NCI-H82 treated with DMSO at 0.1 percent for 48 hours (cell line): ENCODE measurements at regions not wholly inside any gene's neighbourhood (a gene's known extent, or its start where the extent isn't known, plus 50 kb on each side); places are given as distances from the start of the nearest gene placed in this dataset.
"Not testable (repeated sequence)": the region's sequence is repeated elsewhere in the genome, so short reads cannot be mapped to it uniquely, and the experiment has no call there.

Source experiments
- DNase-seq: peaks from one replicate; lab custom pipeline; 2025; ENCODE audit not compliant: unreplicated experiment; lab: John Stamatoyannopoulos, UW

DNA sequence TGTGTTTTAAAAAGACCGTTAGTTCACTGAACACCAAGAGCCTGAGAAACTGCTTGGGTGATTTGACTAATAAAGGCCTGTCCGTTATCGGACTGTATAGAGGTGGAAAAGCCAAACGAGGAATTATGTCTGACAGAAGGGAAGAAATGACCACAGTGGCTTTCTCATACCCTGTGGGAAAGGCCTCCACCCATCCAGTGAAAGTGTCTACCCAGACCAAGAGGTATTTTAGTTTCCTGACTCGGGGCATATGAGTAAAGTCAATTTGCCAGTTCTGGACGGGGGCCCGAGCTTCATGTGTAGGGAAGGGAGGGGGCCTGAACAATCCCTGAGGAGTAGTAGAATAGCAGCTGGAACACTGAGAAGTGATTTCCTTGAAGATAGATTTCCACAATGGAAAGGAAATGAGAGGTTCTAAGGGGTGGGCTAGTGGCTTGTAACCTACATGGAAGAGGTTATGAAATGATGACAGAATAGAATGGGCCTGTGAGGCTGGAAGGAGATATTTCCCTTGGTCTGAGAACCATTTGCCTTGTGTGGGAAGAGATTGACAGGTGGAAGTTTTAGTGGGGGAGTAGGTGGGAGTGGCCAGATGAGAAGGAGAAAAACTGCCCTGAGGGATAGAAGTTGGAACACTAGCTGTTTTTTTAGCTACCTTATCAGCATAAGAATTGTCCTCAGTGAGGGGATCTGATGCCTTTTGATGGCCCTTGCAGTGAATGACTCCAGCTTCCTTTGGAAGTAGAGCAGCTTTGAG lies 106.4 kb upstream of the PPM1J start:
- DNase-seq, result not testable (repeated sequence)

DNA sequence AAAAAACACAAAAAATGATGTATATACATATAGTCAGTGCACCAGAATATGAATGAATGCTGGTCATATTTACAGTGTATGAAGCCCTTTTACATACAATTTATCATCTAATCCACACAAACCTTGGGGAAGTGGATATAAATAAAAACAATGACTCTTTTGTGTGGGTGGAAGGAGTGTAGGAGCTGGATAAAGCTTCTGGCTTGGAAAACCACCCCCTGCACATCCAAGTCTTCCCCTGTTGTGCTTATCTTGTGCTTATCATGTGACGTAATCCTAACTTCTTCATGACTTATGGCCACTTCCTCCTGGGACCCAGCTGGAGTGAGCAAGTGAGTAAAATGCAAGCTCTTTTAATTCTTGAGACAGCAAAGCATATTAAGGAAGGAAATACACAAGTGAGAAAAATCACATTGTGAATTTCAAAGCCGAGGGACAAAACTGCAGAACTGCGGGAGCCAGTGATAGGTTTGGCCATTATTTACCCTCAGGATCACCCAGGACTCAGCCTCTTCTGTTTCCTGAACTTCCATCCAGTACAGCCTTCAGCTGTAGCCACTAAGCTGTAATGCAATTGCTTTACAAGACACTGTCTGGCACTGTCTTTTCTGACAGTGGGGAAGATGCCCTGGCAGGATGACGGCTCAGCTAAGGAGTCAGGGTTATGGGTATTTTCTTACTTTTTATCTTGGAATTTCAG lies 104.0 kb upstream of the PPM1J start:
- no peak for DNase-seq

DNA sequence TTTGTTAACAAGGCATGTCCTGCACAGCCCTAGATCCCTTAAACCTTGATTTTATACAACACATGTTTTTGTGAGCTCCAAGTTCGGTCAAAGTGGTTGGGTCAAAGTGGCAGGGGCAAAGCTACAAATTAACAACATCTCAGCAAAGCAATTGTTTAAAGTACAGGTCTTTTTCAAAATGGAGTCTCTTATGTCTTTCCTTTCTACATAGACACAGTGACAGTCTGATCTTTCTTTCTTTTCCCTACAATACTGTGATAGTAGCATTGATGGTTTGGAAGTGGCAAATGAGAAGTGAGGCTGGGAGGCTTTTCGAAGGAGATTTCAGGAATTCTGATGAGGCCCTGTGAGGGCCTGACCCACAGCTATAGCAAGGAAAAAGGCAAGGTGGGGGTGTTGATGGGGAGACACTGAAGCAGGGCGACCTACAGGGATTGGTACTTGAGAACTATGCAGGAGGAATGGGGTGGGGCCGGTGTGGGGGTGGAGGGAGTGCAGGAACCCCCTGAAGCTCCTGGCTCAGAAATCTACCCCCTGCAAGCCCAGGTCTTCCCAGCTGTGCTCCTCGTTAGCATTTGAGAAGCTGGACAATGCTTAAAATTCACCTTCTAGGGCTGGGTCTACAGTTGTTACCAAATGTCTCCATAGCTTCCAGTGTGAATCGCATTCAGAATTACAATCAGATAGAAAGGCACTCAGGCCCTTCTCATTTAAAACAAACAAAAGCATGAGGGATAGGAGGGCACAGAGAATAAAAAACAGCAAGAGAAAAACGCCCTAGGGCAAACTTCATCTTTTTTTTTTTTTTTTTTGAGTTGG lies 102.6 kb upstream of the PPM1J start:
- no peak for DNase-seq

GRCh38 chr1:112815376-112815775 lies 100.2 kb upstream of the PPM1J start:
- DNase-seq, result no peak

GRCh38 chr1:112814645-112815044 lies 99.5 kb upstream of the PPM1J start:
- DNase-seq, result not testable (repeated sequence)

DNA sequence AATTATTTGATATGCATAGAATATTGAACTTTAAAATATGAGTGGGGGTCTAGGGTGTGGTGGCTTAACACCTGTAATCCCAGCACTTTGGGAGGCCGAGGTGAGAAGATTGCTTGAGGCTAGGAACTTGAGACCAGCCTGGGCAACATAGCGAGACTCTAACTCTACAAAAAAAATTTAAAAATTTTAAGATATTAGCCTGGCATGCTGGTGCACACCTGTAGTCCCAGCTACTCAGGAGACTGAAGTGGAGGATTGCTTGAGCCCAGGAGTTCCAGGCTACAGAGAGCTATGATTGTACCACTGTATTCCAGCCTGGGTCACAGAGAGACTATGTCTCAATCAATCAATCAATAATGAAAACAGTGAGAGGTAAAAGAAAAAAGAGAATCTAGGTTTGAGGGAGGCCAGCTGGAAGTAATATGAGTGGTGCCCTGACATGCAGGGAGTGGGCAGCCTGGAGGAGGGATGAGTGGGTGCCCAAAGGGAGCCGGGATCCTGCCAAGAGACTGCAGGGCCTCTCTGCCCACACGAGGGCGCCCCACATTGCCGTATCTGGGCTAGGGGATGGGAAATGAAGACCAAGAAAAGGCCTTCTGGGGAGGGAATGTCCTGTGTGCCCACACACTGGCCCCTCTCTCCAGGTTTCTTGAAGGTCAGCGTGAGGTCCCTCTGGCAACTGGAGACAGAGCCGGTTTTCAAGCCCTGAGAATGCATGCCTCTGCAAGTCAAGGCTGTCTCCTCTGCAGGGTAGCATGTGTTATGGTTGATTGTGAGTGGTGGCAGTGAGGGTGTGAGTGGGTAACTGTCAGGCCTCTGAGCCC lies 93.9 kb upstream of the PPM1J start:
- peak; percentile 39 for DNase-seq

DNA sequence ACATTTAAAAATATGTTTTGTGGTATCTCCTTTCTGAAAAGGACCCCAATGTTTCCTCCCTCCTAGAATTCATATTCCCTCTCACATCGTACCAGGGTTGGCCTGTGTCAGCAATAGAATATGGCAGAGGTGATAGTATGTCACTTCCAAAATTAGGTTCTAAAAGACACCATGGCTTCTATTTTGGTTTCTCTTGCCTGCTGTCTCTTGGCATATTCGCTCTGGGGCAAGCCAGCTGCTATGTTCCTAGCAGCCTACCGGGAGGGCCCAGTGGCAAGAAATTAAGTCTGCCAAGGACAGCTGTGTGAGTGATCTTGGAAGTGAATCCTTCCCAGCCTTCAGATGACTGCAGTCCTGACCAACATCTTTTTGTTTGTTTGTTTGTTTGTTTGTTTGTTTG lies 92.9 kb upstream of the PPM1J start:
- DNase-seq, result no peak

GRCh38 chr1:112807117-112807516 lies 92.0 kb upstream of the PPM1J start:
- DNase-seq, result no peak

DNA sequence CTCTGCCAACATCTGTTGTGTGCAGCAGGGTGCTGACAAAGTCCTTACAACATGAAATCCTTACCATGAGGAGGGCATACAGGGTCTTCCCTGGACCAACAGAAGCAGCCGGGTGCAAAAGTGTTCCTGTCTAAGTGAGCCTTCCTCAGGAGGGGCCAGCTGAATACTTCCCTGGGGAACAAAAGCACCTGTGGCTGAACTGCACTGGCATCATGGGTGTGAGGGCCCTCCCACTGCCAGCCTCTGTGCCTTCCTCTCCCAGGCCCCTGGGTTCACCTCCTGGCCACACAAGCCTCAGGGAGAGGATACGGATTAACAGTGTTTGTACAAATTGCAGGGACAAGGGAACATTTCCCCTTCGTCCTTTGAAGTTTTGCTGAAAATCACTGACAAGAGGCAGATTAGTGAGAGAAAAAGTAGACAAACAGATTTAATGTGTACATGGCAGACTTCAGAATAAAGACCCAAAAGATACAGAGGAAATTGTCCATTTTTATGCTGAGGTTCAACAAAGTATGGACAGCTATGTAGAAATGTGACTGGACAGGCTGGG lies 91.0 kb upstream of the PPM1J start:
- no peak for DNase-seq

DNA sequence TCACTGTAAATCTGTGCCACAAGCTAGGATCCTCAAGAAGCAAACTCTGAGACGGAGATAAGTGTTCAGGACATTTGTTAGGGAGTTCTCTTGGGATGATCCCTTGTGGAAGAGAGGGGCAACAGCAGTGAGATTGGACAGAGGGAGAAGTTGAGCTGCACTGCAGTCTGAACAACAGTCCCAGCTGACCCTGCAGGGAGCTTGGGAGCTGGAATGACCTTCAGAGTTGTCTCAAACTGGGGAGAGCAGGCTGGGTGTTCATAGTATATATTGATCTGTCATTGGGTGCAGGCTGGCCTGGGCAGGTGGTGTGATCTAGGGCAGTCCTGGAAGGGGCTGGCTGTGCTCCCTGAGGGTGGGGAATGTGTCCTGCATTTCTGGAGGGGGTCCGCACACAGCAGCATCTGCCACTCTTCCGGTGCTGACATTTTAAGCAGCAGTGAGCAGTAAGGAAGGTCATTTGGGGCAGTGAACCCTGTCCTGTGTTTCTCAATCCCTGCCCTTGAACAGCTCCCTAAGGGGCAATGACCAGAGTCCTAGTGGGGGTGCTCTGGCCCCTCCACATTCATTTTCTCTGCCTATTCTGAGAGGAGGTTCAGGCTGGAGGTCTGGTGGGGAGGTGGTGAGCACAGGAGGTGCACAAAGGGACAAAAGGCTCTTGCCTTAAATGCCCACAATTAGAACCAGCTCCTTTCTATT lies 90.2 kb upstream of the PPM1J start:
- no peak for DNase-seq

DNA sequence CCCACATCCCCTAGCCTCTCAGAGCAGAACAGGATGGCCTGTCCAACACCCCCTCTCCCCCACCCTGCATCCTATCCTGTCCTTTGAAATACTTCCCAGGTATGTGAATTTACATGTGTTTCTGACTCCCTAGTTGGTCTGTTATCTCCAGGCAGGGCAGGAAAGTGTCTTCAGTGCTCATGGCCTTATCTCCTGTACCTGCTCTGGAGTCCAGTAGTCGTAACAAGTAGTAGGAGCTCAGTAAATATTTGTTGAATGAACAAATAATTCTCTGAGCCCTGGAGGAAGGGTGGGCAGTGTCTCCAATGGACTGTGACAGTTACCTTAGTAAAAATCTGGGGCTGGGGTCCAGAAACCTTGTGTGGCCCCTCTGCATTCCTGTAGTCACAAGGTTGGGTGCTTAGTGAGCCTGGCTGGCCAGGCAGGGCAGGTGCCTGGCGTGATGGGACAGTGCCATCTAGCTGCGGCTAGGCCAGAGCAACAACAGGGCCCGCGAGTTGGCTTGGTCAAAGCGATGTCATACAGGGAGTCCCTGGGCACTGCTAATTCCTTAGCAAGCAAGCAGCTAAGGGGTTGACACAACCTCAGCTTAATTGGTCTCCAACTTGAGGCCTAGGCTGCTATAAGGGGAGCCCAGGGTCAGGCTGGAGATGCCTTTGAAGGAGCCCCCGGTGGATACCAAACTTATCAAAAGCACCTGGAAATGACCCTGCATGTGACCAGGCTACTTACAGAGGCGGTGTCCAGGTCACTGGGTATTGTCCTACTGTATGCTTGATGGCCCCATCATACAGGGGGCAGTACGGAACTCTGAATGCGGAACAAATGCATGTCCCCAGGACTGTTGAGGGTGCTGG lies 89.0 kb upstream of the PPM1J start:
- peak; percentile 56 for DNase-seq

- DNase-seq, result no peak
These were observed 85.2 kb upstream of the PPM1J start for GRCh38 chr1:112800289-112800688.

DNA sequence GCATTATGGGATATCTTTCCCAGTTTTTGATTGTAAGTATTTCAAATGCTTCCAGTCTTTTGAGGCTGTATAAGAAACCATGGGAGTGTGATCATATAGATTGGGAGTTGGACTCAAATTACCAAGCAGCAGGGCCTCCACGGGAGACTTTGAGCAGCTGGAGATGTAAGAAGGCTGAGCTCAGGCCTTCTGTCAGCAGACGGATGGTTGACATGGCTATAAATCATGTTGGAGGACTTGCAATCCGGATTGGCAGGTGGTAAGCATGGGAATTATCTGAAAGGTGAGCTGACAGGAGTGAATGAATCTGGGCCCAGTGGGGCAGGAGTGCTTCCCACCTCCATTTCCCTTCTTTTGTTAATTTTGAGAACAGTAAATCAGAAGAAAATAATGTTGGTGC lies 83.2 kb upstream of the PPM1J start:
- DNase-seq, result peak; percentile 96

DNA sequence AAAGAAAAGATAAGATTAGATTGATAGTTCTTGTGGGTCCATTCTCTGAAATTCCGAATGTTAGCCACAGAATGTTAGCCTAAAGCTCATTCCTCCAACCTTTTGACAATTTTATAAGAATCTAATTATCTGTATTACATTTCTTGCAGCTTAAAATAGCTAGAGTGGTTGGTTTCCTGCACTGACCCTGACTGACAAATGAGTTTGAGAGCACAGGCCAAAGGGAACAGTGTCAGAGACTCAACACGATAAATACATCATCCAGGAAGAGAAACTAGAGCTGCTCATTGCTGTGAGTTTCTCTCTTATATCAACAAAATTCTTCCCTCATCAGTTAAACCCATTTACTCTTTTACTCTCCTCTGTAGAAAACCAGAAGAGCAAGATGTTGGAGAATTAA lies 82.1 kb upstream of the PPM1J start:
- no peak for DNase-seq

DNA sequence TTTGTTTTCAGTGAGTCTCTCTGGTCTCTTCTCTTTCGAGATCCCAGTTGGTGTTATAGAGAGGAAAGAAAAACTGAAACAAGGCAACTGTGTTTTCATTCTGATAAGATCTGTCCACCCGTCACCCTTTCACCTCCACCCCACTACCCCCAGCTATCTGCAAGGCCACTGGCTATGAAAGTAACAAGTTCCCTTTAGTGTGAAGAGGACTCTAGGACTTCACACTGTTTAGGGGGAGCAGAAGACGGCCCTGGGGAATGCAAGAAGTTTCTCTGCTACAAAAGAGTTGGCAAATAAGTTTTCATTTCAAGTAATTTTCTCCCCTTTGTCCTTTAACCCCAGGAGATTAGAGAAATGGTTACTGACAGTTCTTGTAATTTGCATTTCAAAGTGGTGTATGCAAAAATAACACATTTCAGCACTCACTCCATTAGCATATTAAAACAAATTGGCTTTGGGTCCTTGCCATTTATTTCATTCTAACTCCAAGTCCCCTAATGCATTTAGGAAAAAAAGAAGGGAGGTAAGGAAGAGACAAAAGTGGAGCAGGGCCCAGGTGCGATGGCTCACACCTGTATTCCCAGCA lies 79.6 kb upstream of the PPM1J start:
- DNase-seq, result no peak

DNA sequence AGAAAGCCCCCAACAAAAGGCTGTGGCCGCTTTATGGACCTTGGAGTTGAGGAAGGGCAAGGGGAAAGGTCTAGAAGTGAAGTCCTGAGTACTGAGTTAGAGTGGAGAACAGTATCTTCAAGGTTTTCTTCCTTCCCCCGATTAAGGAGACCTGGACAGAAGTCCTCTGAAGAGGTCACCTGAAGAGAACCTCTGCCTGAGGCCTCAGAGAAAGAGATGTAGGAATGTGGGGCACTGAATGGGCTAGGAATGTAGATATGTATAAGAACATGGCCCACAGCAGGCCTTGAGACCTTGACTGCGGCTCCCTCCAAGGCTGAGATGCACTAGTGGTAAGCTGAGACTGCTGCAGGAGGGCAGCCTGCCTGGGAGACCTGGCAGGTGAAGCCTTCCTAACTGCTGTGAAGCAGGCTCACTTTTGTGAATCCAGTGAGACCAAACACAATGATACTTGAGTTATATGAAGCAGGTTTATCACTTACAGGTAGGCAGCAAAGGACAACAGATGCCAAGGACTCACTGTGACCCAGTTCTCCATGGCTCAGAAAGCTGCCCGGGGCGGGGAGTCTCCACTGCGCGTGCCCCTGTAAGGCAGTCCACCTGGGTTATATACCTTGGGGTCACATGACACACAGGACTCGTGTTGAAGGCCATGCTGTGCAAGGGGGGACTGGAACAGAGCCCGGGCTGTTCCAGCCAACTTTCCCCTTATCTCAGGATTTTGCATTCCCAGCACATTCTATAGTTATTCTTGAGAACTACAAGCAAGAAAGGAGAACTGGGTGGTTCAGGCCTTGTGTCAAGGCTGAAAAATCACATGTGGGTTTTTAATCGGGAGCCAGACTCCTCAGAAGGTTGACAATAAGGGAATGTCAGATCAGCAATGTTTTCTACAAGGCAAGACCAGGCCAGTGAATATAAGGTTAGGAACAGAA lies 78.8 kb upstream of the PPM1J start:
- DNase-seq, result no peak

DNA sequence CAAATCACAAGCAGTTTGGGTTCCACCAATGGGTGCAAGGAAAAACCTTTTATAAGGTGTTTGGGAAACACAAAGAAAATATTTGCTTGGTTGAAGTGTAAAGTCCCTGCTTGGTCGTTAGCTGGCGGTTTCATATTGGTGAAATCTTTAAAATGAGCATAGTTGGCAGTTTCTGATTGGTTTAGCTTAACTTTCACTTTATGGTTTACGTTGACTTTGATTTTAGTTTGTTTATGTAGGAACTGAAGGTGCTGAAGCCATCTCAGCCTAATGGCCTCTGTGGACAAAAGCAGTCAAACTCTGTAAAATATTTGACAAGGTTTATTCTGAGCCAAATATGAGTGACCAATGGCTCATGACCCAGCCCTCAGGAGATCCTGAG lies 76.6 kb upstream of the PPM1J start:
- no peak for DNase-seq
